ENCODE measurements at regions not wholly inside any gene's neighbourhood (a gene's known extent, or its start where the extent isn't known, plus 50 kb on each side); places are given as distances from the start of the nearest gene placed in this dataset.

DNA sequence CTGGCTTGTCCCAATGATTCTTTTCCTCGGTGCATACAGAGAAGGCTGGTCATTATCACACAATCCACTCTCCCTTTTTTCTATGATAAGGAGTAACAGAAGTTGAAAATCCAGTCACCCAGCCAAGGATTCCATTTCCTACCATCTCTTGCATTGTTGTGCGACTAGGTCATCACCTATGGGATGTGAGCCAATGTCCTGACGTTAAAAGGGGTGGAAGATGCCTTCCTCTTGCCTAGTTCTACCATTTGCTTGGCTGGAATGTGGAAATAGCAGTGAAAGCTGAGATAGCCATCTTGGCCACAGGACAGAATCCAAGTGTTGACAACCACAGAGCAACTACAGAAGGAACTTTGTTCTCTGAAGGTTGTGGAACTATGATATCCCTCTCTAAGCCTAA lies 132.2 kb upstream of the KIT start:
- Histone ChIP-seq H3F3A (ENCODE audit: insufficient read depth, low read length, poor library complexity, severe bottlenecking) (no peaks in the 10 kb centered on the region), H3K9ac (ENCODE audit: low read length) (no peak overlapping the region), H3K4me2 (ENCODE audit: low read length) (no peak overlapping the region), H3K9me2 (ENCODE audit: insufficient read depth, low read length) (no peaks in the 10 kb centered on the region), H3K27ac (ENCODE audit: low read length) (no peak overlapping the region), H3K27me3 (ENCODE audit: insufficient read depth, low read depth, low read length) (no peaks in the 10 kb centered on the region), H3K36me3 (ENCODE audit: insufficient read depth, low read length) (no peaks in the 10 kb centered on the region), H2AFZ (ENCODE audit: low read depth, low read length) (no peak overlapping the region), H4K20me1 (ENCODE audit: insufficient read depth) (no peaks in the 10 kb centered on the region), H3K79me2 (replicated peaks; ENCODE audit: insufficient read depth, low read length) (no peaks in the 10 kb centered on the region), H3K4me3 (ENCODE audit: low read length) (no peak overlapping the region), H3K9me3 (ENCODE audit: low read length) (no peaks in the 10 kb centered on the region)
- TF ChIP-seq, protein P1, sequence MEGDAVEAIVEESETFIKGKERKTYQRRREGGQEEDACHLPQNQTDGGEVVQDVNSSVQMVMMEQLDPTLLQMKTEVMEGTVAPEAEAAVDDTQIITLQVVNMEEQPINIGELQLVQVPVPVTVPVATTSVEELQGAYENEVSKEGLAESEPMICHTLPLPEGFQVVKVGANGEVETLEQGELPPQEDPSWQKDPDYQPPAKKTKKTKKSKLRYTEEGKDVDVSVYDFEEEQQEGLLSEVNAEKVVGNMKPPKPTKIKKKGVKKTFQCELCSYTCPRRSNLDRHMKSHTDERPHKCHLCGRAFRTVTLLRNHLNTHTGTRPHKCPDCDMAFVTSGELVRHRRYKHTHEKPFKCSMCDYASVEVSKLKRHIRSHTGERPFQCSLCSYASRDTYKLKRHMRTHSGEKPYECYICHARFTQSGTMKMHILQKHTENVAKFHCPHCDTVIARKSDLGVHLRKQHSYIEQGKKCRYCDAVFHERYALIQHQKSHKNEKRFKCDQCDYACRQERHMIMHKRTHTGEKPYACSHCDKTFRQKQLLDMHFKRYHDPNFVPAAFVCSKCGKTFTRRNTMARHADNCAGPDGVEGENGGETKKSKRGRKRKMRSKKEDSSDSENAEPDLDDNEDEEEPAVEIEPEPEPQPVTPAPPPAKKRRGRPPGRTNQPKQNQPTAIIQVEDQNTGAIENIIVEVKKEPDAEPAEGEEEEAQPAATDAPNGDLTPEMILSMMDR (IDR thresholded peaks at IDR 0.05; ENCODE audit: poor library complexity, severe bottlenecking), result no peak
- no peak for TF ChIP-seq EZH2 (IDR thresholded peaks at IDR 0.05; ENCODE audit: borderline replicate concordance, insufficient read depth, low read length, poor library complexity, severe bottlenecking)
- TF ChIP-seq, protein P2, sequence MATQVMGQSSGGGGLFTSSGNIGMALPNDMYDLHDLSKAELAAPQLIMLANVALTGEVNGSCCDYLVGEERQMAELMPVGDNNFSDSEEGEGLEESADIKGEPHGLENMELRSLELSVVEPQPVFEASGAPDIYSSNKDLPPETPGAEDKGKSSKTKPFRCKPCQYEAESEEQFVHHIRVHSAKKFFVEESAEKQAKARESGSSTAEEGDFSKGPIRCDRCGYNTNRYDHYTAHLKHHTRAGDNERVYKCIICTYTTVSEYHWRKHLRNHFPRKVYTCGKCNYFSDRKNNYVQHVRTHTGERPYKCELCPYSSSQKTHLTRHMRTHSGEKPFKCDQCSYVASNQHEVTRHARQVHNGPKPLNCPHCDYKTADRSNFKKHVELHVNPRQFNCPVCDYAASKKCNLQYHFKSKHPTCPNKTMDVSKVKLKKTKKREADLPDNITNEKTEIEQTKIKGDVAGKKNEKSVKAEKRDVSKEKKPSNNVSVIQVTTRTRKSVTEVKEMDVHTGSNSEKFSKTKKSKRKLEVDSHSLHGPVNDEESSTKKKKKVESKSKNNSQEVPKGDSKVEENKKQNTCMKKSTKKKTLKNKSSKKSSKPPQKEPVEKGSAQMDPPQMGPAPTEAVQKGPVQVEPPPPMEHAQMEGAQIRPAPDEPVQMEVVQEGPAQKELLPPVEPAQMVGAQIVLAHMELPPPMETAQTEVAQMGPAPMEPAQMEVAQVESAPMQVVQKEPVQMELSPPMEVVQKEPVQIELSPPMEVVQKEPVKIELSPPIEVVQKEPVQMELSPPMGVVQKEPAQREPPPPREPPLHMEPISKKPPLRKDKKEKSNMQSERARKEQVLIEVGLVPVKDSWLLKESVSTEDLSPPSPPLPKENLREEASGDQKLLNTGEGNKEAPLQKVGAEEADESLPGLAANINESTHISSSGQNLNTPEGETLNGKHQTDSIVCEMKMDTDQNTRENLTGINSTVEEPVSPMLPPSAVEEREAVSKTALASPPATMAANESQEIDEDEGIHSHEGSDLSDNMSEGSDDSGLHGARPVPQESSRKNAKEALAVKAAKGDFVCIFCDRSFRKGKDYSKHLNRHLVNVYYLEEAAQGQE (IDR thresholded peaks at IDR 0.05; ENCODE audit: borderline replicate concordance), result no peak
- no peak for TF ChIP-seq SMC3 (conservative IDR thresholded peaks at IDR 0.05; ENCODE audit: poor library complexity)
- TF ChIP-seq TAF1 (IDR thresholded peaks at IDR 0.05; ENCODE audit: low read depth), result no peak
- TF ChIP-seq EP300 (conservative IDR thresholded peaks at IDR 0.05; ENCODE audit: poor library complexity, severe bottlenecking), result no peak
- no peak for TF ChIP-seq POLR2AphosphoS5 (IDR thresholded peaks at IDR 0.05)
- TF ChIP-seq RAD21 (conservative IDR thresholded peaks at IDR 0.05), result no peak

DNA sequence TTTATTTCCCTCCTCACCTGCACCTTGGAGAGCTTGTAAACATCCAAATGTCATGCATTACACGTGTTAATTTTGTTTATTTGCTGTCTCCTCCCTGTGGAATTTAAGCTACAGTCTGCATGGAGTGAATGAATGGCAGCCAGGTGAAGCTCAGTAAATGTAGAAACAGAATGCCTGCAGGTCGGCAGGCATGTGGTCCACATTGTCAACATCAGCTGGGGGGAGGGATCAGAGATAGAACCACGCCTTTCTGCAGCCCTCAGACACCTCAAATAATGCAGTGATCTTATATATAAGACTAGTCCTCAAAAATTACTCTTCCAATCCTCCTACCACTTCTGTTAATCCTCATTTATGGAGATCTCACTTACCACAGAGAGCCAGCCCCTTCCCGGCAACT lies 131.2 kb upstream of the KIT start:
- no peaks in the 10 kb centered on the region for H3K79me2 ChIP-seq (replicated peaks; ENCODE audit: insufficient read depth, low read length)
- no peak overlapping the region for H2AFZ ChIP-seq (ENCODE audit: low read depth, low read length)
- H3K9me3 ChIP-seq (ENCODE audit: low read length), result no peaks in the 10 kb centered on the region
- no peak overlapping the region for H3K4me3 ChIP-seq (ENCODE audit: low read length)
- no peak overlapping the region for H3K27ac ChIP-seq (ENCODE audit: low read length)
- H4K20me1 ChIP-seq (ENCODE audit: insufficient read depth), result no peaks in the 10 kb centered on the region
- no peaks in the 10 kb centered on the region for H3K27me3 ChIP-seq (ENCODE audit: insufficient read depth, low read depth, low read length)
- no peaks in the 10 kb centered on the region for H3K36me3 ChIP-seq (ENCODE audit: insufficient read depth, low read length)
- no peaks in the 10 kb centered on the region for H3K9me2 ChIP-seq (ENCODE audit: insufficient read depth, low read length)
- H3K4me2 ChIP-seq (ENCODE audit: low read length), result no peak overlapping the region
- H3K9ac ChIP-seq (ENCODE audit: low read length), result no peak overlapping the region
- TF ChIP-seq TAF1 (IDR thresholded peaks at IDR 0.05; ENCODE audit: low read depth) (no peak), SMC3 (conservative IDR thresholded peaks at IDR 0.05; ENCODE audit: poor library complexity) (no peak), EP300 (conservative IDR thresholded peaks at IDR 0.05; ENCODE audit: poor library complexity, severe bottlenecking) (no peak), POLR2AphosphoS5 (IDR thresholded peaks at IDR 0.05) (no peak), EZH2 (IDR thresholded peaks at IDR 0.05; ENCODE audit: borderline replicate concordance, insufficient read depth, low read length, poor library complexity, severe bottlenecking) (no peak), RAD21 (conservative IDR thresholded peaks at IDR 0.05) (no peak), MXI1 (conservative IDR thresholded peaks at IDR 0.05; ENCODE audit: poor library complexity, severe bottlenecking) (no peak)
- TF ChIP-seq, protein P1 (IDR thresholded peaks at IDR 0.05; ENCODE audit: poor library complexity, severe bottlenecking), result no peak
- TF ChIP-seq, protein P2 (IDR thresholded peaks at IDR 0.05; ENCODE audit: borderline replicate concordance), result no peak
- H3F3A ChIP-seq (ENCODE audit: insufficient read depth, low read length, poor library complexity, severe bottlenecking), result no peaks in the 10 kb centered on the region

All from neural cell (in vitro differentiated cells).